SIG-M5 treated with dmso at 0.1 percent for 504 hours (cell line): ENCODE measurements at regions not wholly inside any gene's neighbourhood (a gene's known extent, or its start where the extent isn't known, plus 50 kb on each side); places are given as distances from the start of the nearest gene placed in this dataset.
"Not testable (repeated sequence)": the region's sequence is repeated elsewhere in the genome, so short reads cannot be mapped to it uniquely, and the experiment has no call there.

Experiments used
- DNase-seq: peaks from one replicate; lab custom pipeline; 2025; ENCODE audit not compliant: unreplicated experiment; lab: John Stamatoyannopoulos, UW

DNA sequence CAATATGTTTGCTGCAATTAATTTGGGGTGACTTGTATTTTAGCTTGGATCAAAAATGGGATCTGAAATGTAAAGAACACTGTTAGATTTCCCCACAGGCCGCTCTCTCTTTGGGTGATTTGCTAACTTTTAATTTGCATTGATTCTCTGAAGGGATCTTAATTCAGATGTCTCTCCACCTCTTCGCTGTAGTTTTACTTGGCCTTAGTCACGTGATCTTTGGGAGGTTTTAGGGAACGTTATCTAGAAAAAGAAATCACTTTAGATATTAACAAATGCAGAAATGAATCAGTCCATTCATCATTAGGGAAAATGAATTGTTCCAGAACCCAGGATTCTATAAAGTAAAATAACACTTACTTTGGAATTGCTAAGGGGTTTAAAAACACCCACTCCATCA, 390.2 kb downstream of the THBS2 start:
- no peak for DNase-seq

GRCh38 chr6:168862346-168862980, 391.2 kb downstream of the THBS2 start:
- DNase-seq: no peak

GRCh38 chr6:168860987-168861386, 392.7 kb downstream of the THBS2 start:
- no peak for DNase-seq

DNA sequence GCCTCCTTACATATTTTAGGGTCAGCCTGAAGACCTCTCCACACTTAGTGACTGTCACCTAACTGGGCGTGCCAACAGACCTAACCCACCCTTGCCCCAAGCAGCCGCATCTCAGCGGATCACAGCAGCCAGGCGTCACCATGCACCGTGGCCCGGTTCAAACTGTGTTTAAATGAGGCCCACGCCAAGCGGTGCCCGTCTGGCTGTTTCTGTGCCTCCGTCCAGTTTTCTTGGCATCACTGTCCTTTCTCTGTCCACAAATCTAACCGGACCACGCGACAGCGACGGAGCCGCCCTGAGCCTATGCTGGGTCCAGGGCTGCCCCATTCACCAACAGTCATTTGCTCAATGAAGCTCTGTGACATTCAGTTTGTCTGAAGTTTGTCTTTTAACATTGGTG, 393.3 kb downstream of the THBS2 start:
- no peak for DNase-seq

DNA sequence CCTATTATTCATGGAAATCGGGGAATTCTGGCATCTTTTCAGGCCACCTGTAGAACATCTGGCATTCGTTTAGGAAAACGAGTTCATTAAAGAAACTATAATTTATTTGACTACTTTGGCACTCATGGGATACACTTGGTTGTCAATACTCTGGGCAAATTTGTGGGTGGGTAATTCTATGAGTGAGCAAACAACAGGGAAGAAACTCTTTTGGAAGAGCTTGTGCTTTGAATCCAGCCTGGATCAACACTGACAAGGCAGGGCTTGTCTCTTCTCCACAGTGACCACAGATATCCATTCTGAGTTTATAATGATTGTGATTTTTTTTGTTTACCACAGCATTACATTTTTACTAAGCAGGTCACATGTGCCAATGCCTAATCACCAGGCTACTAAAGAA, 394.7 kb downstream of the THBS2 start:
- no peak for DNase-seq

GRCh38 chr6:168856914-168857313, 396.7 kb downstream of the THBS2 start:
- DNase-seq: no peak

GRCh38 chr6:168852376-168852884, 401.2 kb downstream of the THBS2 start:
- DNase-seq: no peak

GRCh38 chr6:168851460-168852375, 401.9 kb downstream of the THBS2 start:
- no peak for DNase-seq

DNA sequence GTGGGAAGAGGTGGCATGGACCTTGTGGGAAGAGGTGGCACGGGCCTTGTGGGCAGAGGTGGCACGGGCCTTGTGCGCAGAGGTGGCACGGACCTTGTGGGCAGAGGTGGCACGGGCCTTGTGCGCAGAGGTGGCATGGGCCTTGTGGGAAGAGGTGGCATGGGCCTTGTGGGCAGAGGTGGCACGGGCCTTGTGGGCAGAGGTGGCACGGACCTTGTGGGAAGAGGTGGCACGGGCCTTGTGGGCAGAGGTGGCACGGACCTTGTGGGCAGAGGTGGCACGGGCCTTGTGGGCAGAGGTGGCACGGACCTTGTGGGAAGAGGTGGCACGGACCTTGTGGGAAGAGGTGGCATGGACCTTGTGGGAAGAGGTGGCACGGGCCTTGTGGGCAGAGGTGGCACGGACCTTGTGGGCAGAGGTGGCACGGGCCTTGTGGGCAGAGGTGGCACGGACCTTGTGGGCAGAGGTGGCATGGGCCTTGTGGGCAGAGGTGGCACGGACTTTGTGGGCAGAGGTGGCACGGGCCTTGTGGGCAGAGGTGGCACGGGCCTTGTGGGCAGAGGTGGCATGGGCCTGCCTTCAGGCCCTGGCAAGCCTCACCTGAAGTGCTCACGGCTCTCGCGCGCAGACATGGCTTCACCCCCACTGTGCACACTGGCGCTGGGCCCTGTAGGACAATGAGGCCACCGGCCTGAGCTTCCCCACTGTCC, 403.5 kb downstream of the THBS2 start:
- not testable (repeated sequence) for DNase-seq

- no peak for DNase-seq
Measured at GRCh38 chr6:168849459-168849858, 404.2 kb downstream of the THBS2 start.

GRCh38 chr6:168848797-168849196, 404.8 kb downstream of the THBS2 start:
- DNase-seq: no peak

- no peak for DNase-seq
Measured at GRCh38 chr6:168844821-168845609, 404.0 kb downstream of the SMOC2 start.

GRCh38 chr6:168842632-168843212, 401.7 kb downstream of the SMOC2 start:
- DNase-seq: not testable (repeated sequence)

DNA sequence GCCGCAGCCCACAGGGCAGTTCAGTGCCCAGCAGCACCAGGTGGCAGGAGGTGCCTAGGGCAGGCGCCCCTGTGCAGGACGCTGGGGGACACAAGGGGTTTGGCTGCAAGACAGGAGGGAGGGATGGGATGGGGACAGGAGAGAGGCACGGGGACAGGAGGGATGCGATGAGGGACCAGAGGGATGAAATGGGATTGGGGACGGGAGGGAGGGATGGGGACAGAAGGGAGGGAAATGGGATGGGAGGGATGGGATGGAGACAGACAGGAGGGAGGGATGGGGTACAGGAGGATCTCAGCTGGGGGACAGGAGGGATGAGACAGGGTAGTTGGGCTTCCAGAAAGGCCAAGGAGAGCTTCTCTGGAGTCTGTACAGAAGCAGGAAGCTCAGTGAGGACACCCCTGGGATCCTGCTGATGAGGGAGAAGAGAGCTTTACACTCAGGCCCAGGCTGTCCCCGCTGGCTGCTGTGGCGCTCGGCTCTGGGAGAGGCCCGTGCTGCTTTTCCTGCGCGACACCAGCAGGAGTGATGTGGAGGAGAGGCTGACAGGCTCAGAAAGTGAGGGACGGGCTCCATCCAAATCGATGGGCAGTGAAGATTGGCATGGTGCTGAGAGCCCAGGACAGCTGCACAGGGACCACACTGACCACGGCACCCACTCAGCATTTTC, 400.8 kb downstream of the SMOC2 start:
- no peak for DNase-seq

DNA sequence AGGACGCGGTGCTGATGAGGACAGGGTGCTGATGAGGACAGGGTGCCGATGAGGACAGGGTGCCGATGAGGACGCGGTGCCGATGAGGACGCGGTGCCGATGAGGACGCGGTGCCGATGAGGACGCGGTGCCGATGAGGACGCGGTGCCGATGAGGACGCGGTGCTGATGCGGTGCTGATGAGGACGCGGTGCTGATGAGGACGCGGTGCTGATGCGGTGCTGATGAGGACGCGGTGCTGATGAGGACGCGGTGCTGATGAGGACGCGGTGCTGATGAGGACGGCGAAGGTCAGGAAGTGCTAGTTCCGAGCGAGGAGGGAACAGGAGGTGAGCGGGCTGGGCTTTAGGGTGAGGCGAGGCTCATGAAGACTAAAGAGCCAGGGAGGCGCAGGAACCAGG, 399.9 kb downstream of the SMOC2 start:
- not testable (repeated sequence) for DNase-seq

- DNase-seq: not testable (repeated sequence)
Measured at GRCh38 chr6:168840299-168840698, 399.3 kb downstream of the SMOC2 start.

- DNase-seq: no peak
Measured at GRCh38 chr6:168838037-168838399, 397.0 kb downstream of the SMOC2 start.

DNA sequence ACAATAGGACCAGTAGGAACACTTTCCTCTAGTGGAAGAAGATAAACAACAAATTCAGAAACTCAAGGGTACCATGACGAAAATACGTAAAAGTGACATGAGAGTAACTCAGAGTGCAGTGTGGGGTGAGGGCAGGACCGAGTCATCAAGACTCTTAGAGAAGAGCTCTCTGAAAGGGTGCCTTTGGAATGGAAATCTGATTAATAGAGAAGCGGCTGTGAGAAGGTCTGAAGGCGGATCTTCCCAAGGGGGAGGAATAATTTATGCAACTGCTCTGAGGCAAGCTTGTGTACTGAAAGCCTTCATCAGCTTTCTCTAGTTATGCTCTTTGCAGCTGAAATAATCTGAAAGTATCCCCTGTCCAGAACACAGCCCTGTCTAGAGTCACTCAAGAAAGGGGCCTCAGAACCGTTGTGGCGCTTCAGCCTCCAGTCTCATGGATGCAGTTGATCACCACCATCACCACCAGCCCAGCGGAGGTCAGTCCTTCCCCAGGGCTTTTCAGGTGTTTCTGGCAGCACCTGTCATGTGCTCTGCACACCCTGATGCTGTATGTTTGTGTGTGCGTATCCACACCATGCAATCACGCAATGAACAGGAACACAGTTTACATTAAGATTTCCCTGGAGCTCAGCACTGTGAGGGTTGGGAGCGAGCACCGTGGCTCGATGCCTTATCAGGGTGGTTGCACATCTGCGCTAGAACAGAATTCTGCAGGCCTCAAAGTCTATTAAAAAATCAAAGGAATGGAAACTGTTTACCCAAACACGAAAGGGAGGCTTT, 396.5 kb downstream of the SMOC2 start:
- DNase-seq: no peak

DNA sequence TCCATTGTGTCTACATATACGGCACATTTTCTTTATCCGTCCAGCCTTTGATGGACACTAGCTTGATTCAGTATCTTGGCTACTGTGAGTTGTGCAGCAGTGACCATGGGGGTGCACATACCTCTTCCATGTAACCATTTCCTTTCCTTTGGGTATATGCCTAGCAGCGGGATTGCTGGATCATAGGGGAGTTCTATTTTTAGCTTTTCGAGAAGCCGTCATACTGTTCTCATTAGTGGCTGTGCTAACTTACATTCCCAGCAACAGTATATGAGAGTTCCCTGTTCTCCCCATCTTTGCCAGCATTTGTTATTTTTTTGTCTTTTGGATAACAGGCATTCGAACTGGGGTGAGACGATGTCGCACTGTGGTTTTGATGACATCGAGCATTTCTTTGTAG, 395.0 kb downstream of the SMOC2 start:
- no peak for DNase-seq
